ENCODE measurements at regions not wholly inside any gene's neighbourhood (a gene's known extent, or its start where the extent isn't known, plus 50 kb on each side); places are given as distances from the start of the nearest gene placed in this dataset.

GRCh38 chrX:27924718-27925117 is 56.5 kb downstream of the DCAF8L1 start:
- TF ChIP-seq JUND (IDR thresholded peaks at IDR 0.05; ENCODE audit: low read depth), result no peak
- in situ Hi-C loops (cut with HindIII; ENCODE audit: low pct_unique_long_range_greater_than_20kb, low sequenced_read_pairs), result no loop called here
- DNase-seq (ENCODE audit: low read depth in 1 of 2, low spot score in 1 of 2), result no peak

DNA sequence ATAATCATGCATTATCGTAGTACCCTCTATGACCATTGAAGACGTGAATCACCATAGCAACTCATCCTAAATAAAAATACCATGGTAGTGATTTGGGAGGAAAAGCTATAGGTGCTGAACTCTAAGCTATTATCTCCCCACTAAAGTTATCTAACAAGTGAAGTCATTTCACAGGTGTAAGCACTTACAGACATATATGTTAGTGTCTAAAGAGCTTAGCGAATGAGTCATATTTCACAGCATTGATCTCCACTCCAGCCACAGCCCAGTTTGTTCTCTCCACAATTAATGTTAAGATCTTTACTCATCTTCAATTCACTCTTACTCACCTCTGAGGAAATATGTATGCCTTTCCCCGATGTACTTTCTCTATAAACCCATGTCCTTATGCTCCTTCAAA is 57.0 kb downstream of the DCAF8L1 start:
- no peak for TF ChIP-seq JUND (IDR thresholded peaks at IDR 0.05; ENCODE audit: low read depth)
- DNase-seq (ENCODE audit: low read depth in 1 of 2, low spot score in 1 of 2), result no peak
- in situ Hi-C loops (cut with HindIII; ENCODE audit: low pct_unique_long_range_greater_than_20kb, low sequenced_read_pairs), result no loop called here

- in situ Hi-C loops (cut with HindIII; ENCODE audit: low pct_unique_long_range_greater_than_20kb, low sequenced_read_pairs), result no loop called here
- no peak for TF ChIP-seq JUND (IDR thresholded peaks at IDR 0.05; ENCODE audit: low read depth)
- peak in 1 of 2 experiments; percentile 4 for DNase-seq (ENCODE audit: low read depth in 1 of 2, low spot score in 1 of 2)
Observed at GRCh38 chrX:27918799-27919198, 62.5 kb downstream of the DCAF8L1 start.

GRCh38 chrX:27917713-27918500 is 63.3 kb downstream of the DCAF8L1 start:
- no peak for TF ChIP-seq JUND (IDR thresholded peaks at IDR 0.05; ENCODE audit: low read depth)
- no peak for DNase-seq (ENCODE audit: low read depth in 1 of 2, low spot score in 1 of 2)
- in situ Hi-C loops (cut with HindIII; ENCODE audit: low pct_unique_long_range_greater_than_20kb, low sequenced_read_pairs), result no loop called here

GRCh38 chrX:27915617-27916016 is 65.6 kb downstream of the DCAF8L1 start:
- in situ Hi-C loops (cut with HindIII; ENCODE audit: low pct_unique_long_range_greater_than_20kb, low sequenced_read_pairs), result no loop called here
- no peak for TF ChIP-seq JUND (IDR thresholded peaks at IDR 0.05; ENCODE audit: low read depth)
- DNase-seq (ENCODE audit: low read depth in 1 of 2, low spot score in 1 of 2), result no peak

DNA sequence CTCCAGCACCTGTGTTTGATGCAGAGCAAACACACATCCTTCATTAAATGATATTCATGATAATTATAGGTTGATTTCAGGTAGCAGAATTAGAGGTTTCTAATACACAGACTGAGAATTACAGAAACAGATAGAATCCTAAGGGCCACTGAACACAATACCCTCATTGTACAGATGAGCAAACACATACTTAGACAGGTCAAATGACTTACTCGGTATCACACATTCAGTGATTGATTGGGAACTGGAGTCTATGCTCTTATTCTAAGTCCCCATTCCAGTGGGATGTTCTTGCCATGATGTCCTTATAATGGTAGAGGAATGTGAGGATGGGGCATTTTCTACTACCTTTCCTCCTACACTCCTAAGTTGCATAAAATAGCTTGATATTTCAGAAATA is 70.8 kb downstream of the DCAF8L1 start:
- in situ Hi-C loops (cut with HindIII; ENCODE audit: low pct_unique_long_range_greater_than_20kb, low sequenced_read_pairs), result no loop called here
- TF ChIP-seq JUND (IDR thresholded peaks at IDR 0.05; ENCODE audit: low read depth), result no peak
- no peak for DNase-seq (ENCODE audit: low read depth in 1 of 2, low spot score in 1 of 2)

DNA sequence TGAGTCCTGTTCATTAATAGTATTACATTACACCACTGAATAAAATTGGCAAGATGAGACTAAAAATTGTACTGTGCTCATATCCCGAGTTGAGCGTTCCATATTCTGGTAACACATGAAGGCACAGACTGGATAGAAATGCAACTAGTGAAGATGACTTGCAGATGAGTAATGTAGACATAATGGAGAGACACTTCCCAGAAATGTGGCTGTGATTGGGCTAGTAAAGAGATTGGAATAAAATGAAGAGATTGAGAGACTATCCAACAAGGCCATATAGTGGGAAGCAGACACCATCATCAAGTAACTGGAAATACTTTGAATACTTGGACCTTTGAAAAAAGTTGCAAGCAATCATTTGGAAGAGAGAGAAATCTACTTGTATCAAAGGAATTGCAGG is 77.3 kb downstream of the DCAF8L1 start:
- TF ChIP-seq JUND (IDR thresholded peaks at IDR 0.05; ENCODE audit: low read depth), result no peak
- no peak for DNase-seq (ENCODE audit: low read depth in 1 of 2, low spot score in 1 of 2)
- in situ Hi-C loops (cut with HindIII; ENCODE audit: low pct_unique_long_range_greater_than_20kb, low sequenced_read_pairs), result no loop called here

DNA sequence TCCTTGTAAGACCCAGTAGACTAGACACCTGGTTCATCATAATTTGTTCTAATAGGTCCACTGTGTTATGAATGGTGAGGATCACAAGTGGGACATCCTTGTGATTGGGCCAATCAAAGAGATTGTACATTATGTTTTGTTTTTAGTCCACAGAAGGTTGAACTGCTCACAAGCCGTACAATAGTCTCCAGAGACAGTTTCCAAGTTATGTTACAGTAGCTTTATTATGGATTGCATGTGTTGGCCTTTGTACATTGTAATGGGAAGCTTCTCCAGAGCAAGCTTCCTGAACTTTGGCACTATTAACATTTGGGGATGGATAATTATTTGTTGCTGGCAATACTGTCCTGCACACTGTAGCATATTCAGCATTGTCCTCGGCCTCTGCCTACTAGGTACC is 86.1 kb downstream of the MAGEB10 start:
- no peak for DNase-seq (ENCODE audit: low read depth in 1 of 2, low spot score in 1 of 2)
- no peak for TF ChIP-seq JUND (IDR thresholded peaks at IDR 0.05; ENCODE audit: low read depth)
- in situ Hi-C loops (cut with HindIII; ENCODE audit: low pct_unique_long_range_greater_than_20kb, low sequenced_read_pairs), result no loop called here

DNA sequence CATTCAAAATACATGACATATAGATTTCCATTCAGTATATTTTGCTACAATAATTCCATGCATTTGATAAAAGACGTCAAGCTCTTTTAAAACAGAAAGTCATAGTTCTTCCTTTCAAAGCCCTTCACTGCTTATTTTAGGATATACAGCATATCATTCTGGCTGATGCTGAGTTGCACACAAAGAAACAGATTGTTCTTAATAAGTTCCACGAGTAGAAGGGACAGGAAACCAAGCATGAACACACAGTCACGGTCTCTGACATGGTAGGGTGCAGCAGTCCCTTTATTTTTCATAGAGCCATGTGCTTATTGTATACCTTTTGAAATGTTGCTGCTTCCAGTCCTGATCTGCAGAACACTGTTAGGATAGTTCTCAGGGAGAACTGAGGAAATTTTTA is 85.4 kb downstream of the MAGEB10 start:
- no peak for DNase-seq (ENCODE audit: low read depth in 1 of 2, low spot score in 1 of 2)
- in situ Hi-C loops (cut with HindIII; ENCODE audit: low pct_unique_long_range_greater_than_20kb, low sequenced_read_pairs), result no loop called here
- TF ChIP-seq JUND (IDR thresholded peaks at IDR 0.05; ENCODE audit: low read depth), result no peak

- TF ChIP-seq JUND (IDR thresholded peaks at IDR 0.05; ENCODE audit: low read depth), result no peak
- DNase-seq (ENCODE audit: low read depth in 1 of 2, low spot score in 1 of 2), result no peak
- in situ Hi-C loops (cut with HindIII; ENCODE audit: low pct_unique_long_range_greater_than_20kb, low sequenced_read_pairs), result no loop called here
Observed at GRCh38 chrX:27890611-27891010, 82.8 kb downstream of the MAGEB10 start.

- in situ Hi-C loops (cut with HindIII; ENCODE audit: low pct_unique_long_range_greater_than_20kb, low sequenced_read_pairs), result no loop called here
- no peak for DNase-seq (ENCODE audit: low read depth in 1 of 2, low spot score in 1 of 2)
- no peak for TF ChIP-seq JUND (IDR thresholded peaks at IDR 0.05; ENCODE audit: low read depth)
Observed at GRCh38 chrX:27889878-27890277, 82.1 kb downstream of the MAGEB10 start.

GRCh38 chrX:27884654-27885053 is 76.9 kb downstream of the MAGEB10 start:
- DNase-seq (ENCODE audit: low read depth in 1 of 2, low spot score in 1 of 2), result no peak
- TF ChIP-seq JUND (IDR thresholded peaks at IDR 0.05; ENCODE audit: low read depth), result no peak
- in situ Hi-C loops (cut with HindIII; ENCODE audit: low pct_unique_long_range_greater_than_20kb, low sequenced_read_pairs), result no loop called here

- no peak for DNase-seq (ENCODE audit: low read depth in 1 of 2, low spot score in 1 of 2)
- in situ Hi-C loops (cut with HindIII; ENCODE audit: low pct_unique_long_range_greater_than_20kb, low sequenced_read_pairs), result no loop called here
- TF ChIP-seq JUND (IDR thresholded peaks at IDR 0.05; ENCODE audit: low read depth), result no peak
Observed at GRCh38 chrX:27883468-27884092, 75.8 kb downstream of the MAGEB10 start.

Data from T47D (cell line).